Parathyroid adenoma (tissue), 2 donors: ENCODE measurements at regions not wholly inside any gene's neighbourhood (a gene's known extent, or its start where the extent isn't known, plus 50 kb on each side); places are given as distances from the start of the nearest gene placed in this dataset.

ENCODE experiments used
- H2AFZ ChIP-seq: fragments of 300-600 bp; sonication (generic); one replicate; pipeline ENCODE4 v1.7.0; 2017; ENCODE audit warnings: antibody characterized with exemption, mild to moderate bottlenecking
- H3K27ac ChIP-seq: fragments of 300-600 bp; sonication (generic); one replicate; pipeline ENCODE4 v1.7.0; 2017
- H3K27me3 ChIP-seq: fragments of 300-600 bp; sonication (generic); one replicate; pipeline ENCODE4 v1.7.0; 2017; ENCODE audit warnings: low read length; ENCODE audit not compliant: control insufficient read depth, insufficient read depth
- H3K36me3 ChIP-seq: fragments of 300-600 bp; sonication (generic); one replicate; pipeline ENCODE4 v1.7.0; 2017; ENCODE audit warnings: low read length; ENCODE audit not compliant: control insufficient read depth, insufficient read depth
- H3K4me1 ChIP-seq: fragments of 300-600 bp; sonication (generic); one replicate; pipeline ENCODE4 v1.7.0; 2017; ENCODE audit warnings: control low read depth
- H3K4me2 ChIP-seq: fragments of 300-600 bp; sonication (generic); one replicate; pipeline ENCODE4 v1.7.0; 2017; ENCODE audit warnings: low read length
- H3K4me3 ChIP-seq: fragments of 300-600 bp; sonication (generic); one replicate; pipeline ENCODE4 v1.7.0; 2017; ENCODE audit warnings: low read depth, low read length
- H3K79me2 ChIP-seq: fragments of 300-600 bp; sonication (generic); one replicate; pipeline ENCODE4 v1.7.0; 2017; ENCODE audit warnings: control low read depth
- H3K9ac ChIP-seq: fragments of 300-600 bp; sonication (generic); one replicate; pipeline ENCODE4 v1.7.0; 2017; ENCODE audit warnings: mild to moderate bottlenecking
- H3K9me3 ChIP-seq: fragments of 300-600 bp; sonication (generic); one replicate; pipeline ENCODE4 v1.7.0; 2017; ENCODE audit warnings: low read length; ENCODE audit not compliant: control insufficient read depth
- TF ChIP-seq, protein P1 (sequence below): fragments of 300-600 bp; sonication (generic); IDR thresholded peaks from one replicate; pipeline ENCODE4 v1.7.0; 2017; ENCODE audit warnings: antibody characterized with exemption, mild to moderate bottlenecking
- donor health status: primary hyperparathyroidism.

- no peak overlapping the region for H2AFZ ChIP-seq
- TF ChIP-seq, protein P1, sequence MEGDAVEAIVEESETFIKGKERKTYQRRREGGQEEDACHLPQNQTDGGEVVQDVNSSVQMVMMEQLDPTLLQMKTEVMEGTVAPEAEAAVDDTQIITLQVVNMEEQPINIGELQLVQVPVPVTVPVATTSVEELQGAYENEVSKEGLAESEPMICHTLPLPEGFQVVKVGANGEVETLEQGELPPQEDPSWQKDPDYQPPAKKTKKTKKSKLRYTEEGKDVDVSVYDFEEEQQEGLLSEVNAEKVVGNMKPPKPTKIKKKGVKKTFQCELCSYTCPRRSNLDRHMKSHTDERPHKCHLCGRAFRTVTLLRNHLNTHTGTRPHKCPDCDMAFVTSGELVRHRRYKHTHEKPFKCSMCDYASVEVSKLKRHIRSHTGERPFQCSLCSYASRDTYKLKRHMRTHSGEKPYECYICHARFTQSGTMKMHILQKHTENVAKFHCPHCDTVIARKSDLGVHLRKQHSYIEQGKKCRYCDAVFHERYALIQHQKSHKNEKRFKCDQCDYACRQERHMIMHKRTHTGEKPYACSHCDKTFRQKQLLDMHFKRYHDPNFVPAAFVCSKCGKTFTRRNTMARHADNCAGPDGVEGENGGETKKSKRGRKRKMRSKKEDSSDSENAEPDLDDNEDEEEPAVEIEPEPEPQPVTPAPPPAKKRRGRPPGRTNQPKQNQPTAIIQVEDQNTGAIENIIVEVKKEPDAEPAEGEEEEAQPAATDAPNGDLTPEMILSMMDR = no peak
- H3K27ac ChIP-seq = no peak overlapping the region
- no peaks in the 10 kb centered on the region for H3K27me3 ChIP-seq
- no peak overlapping the region for H3K4me3 ChIP-seq
- no peaks in the 10 kb centered on the region for H3K36me3 ChIP-seq
- H3K79me2 ChIP-seq = no peaks in the 10 kb centered on the region
- no peaks in the 10 kb centered on the region for H3K9me3 ChIP-seq
- H3K4me1 ChIP-seq = no peaks in the 10 kb centered on the region
- H3K4me2 ChIP-seq = no peak overlapping the region
- no peak overlapping the region for H3K9ac ChIP-seq
These were observed 364.3 kb downstream of the FBXO8 start for GRCh38 chr4:173919196-173919595.

DNA sequence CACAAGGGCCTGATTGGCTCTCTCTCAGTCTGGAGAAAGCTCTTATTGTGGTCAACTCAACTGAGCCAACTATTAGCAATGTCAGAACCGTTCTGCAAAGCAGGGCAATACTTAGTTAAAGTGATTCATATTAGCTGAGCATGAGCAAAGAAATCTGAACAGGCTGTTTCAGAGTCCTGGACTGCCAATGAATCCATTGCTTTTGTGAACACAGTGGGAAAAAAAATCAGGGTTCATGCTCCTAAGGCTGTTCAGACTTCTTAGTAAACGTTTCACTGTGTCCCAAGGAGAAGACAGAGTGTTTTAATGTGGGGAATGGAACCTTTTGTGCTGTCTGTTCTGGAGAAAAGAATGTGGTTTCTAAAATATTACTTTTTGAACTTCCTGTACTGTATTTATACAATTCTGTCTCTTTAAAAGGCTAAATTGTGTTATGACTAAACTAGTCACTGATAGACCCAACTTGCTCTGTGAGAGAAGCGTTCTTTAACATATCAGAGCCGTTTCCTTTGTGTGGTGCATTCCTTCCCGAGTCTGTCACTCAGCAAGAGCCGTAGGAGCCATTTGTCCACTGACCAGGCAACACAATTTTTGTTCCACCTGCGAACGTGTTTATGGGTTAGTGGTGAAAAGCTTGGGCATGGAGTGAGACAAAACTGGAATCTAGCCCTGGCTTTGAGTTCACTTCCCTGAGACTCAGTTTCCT, 366.1 kb downstream of the FBXO8 start:
- no peaks in the 10 kb centered on the region for H3K27me3 ChIP-seq
- no peaks in the 10 kb centered on the region for H3K79me2 ChIP-seq
- no peak overlapping the region for H3K27ac ChIP-seq
- no peak overlapping the region for H3K9ac ChIP-seq
- no peak overlapping the region for H3K4me2 ChIP-seq
- no peaks in the 10 kb centered on the region for H3K36me3 ChIP-seq
- TF ChIP-seq, protein P1 = no peak
- H3K9me3 ChIP-seq = no peaks in the 10 kb centered on the region
- no peak overlapping the region for H3K4me3 ChIP-seq
- H2AFZ ChIP-seq = no peak overlapping the region
- H3K4me1 ChIP-seq = no peaks in the 10 kb centered on the region

GRCh38 chr4:173913496-173913895, 370.0 kb downstream of the FBXO8 start:
- Histone ChIP-seq H2AFZ (no peak overlapping the region), H3K9me3 (no peaks in the 10 kb centered on the region)
- TF ChIP-seq, protein P1 = no peak

DNA sequence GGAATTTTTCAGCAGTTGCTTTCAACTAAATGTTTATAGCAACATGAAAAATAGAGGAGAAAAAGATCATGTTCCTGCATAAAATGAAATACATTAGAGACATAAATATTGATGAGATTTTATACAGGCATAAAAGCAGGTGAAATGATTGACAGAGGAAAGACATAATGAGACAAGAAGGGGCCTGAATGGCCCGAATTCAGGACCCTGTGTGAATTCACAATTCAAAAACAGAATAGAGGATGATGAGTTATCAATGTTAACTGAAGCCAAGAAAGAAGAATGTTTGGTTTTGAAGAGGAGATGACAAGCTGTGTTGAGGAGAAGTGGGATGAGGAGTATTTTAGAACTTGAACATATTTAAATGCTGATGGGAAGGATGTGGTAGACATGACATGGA, 371.1 kb downstream of the FBXO8 start:
- no peaks in the 10 kb centered on the region for H3K27me3 ChIP-seq
- H3K4me3 ChIP-seq = no peak overlapping the region
- H3K36me3 ChIP-seq = no peaks in the 10 kb centered on the region
- no peaks in the 10 kb centered on the region for H3K9me3 ChIP-seq
- no peak overlapping the region for H3K4me2 ChIP-seq
- TF ChIP-seq, protein P1 = no peak
- H3K27ac ChIP-seq = no peak overlapping the region
- no peak overlapping the region for H3K9ac ChIP-seq
- no peaks in the 10 kb centered on the region for H3K4me1 ChIP-seq
- no peaks in the 10 kb centered on the region for H3K79me2 ChIP-seq
- no peak overlapping the region for H2AFZ ChIP-seq

More at GRCh38 chr4:173913496-173913895, 370.0 kb downstream of the FBXO8 start:
- Histone ChIP-seq H3K36me3 (no peaks in the 10 kb centered on the region), H3K9ac (no peak overlapping the region), H3K4me3 (no peak overlapping the region), H3K27me3 (no peaks in the 10 kb centered on the region), H3K4me1 (no peaks in the 10 kb centered on the region), H3K27ac (no peak overlapping the region), H3K79me2 (no peaks in the 10 kb centered on the region), H3K4me2 (no peak overlapping the region)

DNA sequence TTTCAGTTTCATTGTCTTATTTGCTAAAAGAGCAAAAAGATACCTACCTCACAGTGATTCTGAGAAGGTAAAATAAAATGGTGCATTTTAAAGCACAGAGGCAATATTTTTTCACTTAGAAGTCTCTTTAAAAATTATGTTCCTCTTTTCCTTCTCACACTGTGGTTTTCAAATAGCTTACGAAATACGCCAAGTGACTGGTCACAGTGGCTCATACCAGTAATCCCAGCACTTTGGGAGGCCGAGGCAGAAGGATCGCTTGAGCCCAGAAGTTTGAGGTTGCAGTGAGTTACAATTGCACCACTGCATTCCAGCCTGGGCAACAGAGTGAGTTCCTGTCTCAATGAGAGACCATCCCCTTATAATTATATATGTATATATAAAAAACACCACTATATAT, 372.6 kb downstream of the FBXO8 start:
- no peak overlapping the region for H3K9ac ChIP-seq
- no peak overlapping the region for H2AFZ ChIP-seq
- no peaks in the 10 kb centered on the region for H3K4me1 ChIP-seq
- TF ChIP-seq, protein P1 = no peak
- H3K79me2 ChIP-seq = no peaks in the 10 kb centered on the region
- no peaks in the 10 kb centered on the region for H3K27me3 ChIP-seq
- no peaks in the 10 kb centered on the region for H3K9me3 ChIP-seq
- H3K36me3 ChIP-seq = no peaks in the 10 kb centered on the region
- no peak overlapping the region for H3K4me2 ChIP-seq
- H3K4me3 ChIP-seq = no peak overlapping the region
- H3K27ac ChIP-seq = no peak overlapping the region
